Right forelimb (tissue), 1 donor: ENCODE measurements at regions not wholly inside any gene's neighbourhood (a gene's known extent, or its start where the extent isn't known, plus 50 kb on each side); places are given as distances from the start of the nearest gene placed in this dataset.

ENCODE experiments used
- DNase-seq: peaks from one replicate; pipeline ENCODE4 v3.0.0-alpha.2; 2018

DNA sequence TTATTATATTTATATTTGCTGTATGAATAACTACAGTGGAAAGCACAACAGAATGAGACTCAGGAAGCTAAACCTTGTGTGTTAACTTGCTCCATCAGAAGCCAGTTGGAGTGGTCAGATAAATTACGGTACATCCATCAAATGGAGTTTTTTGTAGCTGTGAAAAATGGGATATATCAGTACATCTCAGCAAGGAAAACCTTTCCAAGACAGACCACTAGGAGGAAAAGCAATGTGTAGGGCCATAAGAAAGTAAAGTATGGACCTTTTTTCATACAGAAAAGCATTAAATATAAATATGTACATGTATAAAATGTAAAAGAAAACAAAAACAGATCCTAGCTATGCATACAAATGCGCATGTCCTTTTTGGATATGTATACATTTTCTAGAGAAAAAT is 403.8 kb upstream of the CDH11 start:
- no peak for DNase-seq

DNA sequence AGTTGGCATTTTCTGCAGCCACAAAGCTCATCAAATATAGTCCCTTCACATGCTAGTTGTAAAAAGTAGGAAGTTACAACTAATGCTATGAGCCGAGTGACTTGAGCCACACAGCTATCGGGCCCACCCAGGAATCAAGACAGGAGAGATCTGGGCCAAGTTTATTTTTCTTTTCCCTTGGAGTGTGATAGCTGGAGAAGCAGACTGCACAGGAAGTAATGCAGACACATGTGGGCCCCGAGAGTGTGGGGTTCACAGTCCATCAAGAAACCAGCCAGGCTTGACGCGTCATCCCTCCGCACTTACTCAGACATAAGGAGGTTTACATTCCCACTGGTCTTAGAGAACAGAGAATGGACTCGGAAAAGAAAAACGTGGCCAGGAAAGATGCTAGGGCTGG is 403.1 kb upstream of the CDH11 start:
- DNase-seq, result no peak

DNA sequence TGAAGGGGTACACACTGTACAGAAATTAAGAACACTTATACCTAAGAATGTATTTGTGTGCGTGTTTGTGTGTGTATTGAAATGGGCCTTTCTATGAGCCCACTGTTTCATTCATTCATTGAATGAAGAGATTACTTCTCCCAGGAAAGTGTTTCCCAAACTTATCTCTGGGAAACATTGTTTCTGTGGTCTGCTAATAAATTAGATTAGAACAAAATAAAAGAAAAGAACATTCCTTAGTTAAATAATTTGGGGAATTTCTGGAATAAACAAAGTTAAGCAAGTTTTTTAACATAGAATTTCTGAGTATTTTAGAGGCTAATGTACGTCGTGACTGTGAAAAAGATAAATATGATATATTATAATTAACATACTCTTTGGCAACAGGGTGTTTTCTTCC is 402.4 kb upstream of the CDH11 start:
- DNase-seq, result no peak

DNA sequence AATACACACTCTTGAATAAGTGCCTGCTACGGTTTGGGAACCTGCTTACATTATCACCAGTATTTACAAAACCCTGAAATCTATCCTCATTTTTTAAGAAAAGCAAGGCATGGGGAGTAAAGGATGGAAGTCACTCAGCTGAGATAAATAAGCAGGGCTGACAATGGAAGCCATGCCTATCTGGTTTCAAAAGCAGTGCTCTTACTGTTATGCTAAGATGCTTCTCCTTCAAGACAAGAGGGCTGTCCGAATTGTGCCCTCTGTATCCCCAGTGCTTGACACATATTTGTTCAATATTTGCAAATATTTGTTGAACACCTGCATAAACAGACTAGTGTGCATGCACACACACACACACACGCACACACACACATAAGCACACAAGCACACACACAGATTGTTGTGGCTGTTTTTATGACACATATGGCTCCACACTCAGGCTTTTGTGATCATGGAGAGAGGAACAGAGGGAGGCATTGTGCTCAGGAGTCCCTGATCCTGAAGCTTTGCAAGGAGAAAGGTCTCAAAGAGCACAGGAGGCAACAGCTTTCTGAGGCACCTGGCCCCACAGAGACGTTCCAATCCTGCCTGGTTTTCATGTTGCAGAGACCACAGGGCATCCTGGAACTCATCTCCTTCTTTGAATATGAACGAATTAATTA is 401.6 kb upstream of the CDH11 start:
- no peak for DNase-seq

DNA sequence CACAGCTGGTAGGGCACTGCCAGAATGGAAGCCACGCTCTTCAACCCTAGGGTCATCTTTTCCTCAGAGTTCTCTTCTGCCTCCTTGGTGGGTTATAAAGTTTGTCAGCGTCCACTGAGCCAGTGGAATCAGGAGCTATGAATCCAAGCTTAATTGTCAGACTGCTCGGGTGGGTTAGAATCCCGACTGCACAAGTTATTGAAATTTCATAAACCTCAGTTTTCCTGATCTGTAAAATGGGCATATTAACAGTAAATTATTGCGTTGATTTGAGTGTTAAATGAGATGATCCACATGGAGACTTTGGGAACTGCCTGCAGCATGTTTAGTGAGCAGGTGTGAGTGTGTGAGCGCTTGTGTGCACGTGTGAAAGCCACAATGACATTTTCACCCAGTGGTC is 400.5 kb upstream of the CDH11 start:
- no peak for DNase-seq

DNA sequence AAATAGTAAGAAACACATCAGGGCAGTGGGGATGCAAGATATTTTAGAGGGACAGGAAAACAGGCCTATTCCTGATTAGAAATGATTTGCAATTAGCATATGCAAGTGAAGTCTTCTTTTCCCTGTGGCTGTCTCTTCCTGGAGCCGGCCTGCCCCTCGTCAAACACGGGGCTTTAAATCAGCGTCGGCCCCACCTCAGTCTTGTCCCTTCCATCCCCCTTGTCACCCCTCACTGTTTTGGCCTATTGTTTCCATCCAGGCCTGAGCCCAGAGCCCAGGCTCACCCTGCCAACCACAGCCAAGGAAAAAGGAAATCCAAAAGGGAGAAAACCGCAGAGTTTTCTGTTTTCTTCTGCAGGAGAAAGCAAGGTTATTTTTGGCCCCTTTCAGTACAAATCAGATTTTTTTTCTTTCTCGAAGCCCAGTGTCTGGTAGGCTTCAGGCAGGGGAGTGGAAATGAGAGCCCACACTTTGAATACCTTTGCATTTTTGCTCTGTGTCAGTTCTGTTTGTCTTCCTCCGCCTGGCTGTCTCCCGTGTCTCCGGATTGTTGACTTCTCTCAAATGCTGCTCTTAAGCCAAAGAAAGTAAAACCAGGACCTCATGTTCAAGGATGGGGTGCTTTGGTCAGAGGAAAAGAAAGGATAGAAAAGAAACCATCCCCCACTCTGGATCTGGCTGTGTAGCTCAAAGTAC is 399.9 kb upstream of the CDH11 start:
- no peak for DNase-seq

DNA sequence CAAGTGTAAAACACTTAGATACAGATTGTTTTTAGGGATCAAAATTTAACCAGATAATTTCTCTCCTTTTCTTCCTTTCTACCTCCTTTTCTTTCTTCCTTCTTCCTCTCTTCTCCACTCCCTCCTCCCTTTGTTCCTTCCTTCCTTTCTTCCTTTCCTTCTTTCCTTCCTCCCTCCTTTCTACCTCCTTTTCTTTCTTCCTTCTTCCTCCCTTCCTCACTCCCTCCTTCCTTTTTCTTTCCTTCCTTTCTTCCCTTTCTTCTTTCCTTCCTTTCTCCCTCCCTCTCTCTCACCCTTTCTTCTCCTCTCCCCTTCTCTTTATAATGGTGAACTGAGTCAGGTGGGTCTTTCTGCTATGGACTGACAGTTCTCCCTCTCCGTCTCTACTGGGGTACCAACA is 397.5 kb upstream of the CDH11 start:
- DNase-seq, result no peak

DNA sequence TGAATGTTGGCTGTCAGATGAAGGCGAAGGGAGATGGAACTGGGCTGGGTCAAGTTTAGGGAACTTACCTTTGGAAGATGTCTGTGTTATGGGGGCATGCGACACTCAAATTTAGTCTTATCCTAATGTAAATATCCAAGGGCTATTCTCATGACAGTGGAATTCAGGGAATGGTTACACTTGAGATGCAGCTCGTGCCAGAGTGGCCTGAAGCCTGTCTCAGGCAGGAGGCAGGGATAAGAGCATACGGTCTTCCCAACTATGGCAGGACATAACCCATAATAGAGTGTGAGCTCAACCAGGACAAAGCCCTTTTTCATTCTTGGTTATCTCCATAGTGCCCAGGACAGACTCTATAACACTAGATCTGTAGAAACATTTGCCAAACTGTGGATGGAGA is 393.3 kb upstream of the CDH11 start:
- DNase-seq, result no peak

DNA sequence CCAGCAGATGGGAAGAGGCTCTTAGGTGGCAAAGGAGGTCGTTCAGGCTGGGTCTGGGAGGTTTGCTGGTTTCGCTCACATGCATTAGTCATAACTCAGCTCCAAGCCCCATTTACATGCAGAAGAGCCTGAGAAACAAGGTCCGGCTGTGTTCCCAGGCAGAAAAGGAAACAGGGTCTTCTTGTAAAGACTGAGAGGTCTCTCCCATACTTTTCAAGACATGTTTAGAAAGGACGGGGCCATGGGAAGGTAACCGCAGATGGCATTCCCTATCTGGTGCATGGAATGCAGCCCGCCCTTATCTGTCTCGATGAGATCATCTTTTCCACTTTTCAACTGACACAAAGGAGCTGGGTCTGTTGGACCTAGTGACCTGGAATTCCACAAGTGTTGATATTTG is 389.0 kb upstream of the CDH11 start:
- DNase-seq, result no peak

DNA sequence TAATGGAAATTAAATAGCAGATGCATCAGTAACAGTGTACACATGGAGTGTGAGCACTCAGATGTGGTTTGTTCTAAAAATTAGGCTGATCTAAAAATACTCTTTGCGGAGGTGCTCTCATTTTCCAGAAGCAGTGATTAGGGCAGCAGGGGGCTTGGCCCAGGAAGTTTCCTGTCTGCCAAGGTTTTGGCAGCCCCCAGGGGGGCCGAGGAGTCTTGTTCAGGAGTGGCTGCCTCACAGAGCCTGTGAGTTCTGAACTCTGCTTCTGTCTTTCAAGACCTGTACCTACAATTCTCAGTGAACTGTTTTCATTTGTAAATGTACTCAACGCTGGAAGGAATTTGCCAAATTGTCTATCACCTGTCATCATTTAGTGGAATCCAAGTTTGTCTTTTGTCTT is 388.4 kb upstream of the CDH11 start:
- DNase-seq, result no peak

DNA sequence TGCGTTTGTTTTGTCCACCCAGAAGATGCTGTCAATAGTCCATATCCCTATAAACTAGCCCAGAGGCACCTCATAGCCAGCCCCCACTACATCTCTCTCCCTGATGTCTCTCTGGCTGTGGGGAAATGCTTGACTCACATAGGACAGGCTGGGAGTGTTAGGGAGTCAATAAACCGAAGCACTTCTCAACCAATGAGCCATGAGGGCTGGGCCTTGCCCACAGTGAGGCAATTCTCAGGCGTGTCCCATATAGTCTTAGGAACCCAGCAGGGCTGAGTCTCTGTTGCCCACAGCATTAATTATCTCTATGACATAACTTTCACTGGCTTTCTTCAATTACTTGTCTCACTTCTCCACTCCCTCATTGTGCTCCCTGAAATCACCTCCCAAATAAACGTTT is 387.3 kb upstream of the CDH11 start:
- DNase-seq, result no peak

DNA sequence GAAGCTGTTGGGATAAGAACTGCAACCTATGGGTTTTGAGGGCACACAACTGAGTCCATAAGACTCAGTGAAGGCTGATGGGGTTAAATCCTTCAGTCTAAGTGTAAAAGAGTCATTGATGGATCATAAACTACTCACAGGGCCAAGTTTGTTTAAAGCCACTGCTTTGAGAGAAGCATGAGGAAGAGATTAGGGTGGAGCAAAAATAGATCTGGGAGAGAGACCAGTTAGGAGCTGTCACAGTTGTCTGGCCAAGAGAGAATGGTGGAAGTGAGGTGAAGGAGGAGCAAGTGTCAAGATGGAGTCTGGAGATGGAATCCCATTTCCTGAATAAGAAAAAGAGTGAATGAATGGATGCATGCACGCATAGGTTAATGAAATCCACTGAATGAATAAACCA is 379.1 kb upstream of the CDH11 start:
- DNase-seq, result no peak

DNA sequence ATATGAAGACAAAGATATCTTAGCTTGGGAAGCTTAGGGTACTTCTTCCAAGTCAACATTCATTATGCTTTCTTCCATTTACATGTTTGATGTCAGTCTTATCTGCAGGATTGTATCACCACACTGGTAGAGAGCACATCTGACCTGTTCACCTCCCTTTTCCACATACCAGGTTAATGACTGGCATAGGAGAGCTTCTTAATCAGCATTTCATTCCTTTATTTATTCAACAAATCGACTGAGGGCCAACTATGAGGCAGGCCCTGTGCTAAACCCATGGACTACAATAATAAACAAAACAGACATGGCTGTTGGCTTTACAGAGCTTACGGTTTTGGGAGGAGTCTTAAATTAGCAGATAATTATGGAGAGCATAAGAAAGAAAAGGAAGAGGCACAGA is 378.1 kb upstream of the CDH11 start:
- DNase-seq, result no peak

DNA sequence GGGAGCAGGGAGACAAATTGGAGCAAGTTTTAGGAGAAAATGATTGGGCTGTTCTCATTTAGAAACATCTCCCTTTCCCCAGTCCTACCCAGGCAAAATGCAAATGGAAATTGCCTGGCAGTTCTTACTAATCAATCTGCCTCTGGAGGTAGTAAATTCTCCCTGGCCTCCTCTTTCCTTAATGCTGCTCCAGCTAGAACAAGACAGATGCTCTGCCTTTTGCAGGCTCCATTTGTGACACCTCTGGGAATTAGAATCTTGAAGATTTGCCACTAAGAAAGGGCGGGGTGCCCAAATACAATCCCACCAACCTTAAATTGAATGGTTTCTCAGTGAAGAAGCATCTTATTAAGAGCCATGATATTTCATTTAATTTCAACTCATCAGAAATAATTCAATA is 377.7 kb upstream of the CDH11 start:
- DNase-seq, result no peak

DNA sequence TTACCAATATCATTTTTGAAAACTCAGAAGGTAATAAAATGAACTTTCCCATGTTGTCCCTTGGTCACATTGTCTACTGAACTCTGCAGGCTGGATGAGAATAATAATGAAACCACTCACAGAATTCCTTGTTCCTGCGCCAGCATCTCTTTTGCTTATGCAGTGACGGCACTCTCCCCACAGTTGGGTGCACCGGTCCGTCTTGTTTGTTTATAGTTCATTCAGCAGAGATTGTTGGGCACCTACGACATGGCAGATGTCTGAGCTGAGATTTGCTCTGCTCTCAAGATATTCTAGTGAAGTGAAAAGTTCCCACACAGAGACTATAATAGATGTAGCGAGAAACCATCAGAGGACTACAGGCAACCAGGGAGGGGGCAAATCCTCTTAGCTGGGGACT is 375.7 kb upstream of the CDH11 start:
- no peak for DNase-seq

DNA sequence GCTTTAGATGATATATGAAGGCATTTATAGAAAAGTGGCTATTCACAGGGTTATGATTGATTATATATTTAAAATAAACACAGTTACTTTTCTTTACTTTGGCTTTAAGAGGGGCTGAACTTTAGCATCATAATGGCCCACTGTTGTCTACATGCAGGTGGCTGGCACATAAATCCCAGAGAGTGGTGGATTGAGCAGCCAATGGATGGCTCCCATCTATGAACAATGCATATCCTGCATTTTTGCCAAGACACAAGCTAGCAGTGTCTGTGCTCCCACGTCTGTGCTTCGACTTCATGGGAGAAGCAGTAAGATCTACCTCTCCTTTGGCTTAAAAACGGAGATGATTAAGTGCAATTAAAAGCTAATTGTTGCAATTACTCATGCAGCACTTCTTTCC is 373.2 kb upstream of the CDH11 start:
- no peak for DNase-seq

DNA sequence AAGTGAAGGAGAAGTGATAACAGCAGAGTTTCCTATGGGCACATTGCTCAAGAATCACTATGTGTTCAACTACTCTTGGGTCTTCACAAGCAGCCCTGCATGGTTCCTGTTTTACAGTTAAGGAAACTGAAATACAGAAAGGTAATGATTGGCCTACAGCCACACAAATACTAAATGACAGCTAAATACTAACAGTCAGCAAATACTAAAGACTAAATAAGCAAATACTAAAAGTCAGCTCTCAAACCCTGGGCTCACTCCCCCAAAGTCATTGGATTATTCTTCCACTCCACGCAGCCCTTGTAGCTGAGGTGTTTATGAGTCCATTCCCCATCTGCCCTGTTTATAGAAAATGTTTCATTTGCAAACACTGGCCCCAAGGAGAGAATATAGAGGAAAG is 372.7 kb upstream of the CDH11 start:
- no peak for DNase-seq

DNA sequence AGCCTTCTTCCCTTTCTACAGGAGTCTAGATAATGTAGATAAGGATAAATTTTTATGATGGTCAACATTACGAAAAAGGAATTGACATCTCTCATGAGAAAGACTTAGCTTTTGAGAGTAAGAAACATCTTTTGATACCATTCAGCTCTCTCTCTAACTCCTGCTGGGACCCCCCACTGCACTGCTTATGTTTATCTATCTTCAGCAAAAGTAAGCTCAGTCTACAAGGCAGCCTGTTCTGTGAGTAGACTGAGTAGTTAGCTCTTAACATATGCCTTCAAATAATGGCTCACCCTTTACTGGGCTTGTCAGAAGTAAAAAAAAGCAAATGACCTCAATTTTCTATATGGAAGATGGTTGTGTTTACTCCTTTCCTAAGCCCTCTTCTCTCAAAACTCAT is 372.2 kb upstream of the CDH11 start:
- no peak for DNase-seq

DNA sequence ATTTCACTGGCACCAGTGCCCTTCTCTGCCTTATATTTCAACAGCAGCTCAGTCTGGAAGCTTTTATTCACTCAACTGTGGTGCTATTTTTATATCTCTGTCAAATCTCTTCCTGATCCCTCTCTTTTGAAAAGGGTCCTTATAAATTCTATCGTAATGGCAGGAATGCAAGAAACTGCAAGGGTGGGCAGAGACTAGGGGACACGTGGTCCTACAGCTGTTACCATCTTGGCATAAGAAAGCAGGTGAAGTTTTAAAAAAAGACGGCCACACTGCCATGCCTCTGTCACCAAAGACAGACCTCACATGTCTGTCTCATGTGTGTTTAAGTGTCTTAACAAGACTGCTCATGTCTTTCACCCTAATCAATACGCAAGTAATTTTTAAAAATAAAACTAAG is 368.4 kb upstream of the CDH11 start:
- no peak for DNase-seq

DNA sequence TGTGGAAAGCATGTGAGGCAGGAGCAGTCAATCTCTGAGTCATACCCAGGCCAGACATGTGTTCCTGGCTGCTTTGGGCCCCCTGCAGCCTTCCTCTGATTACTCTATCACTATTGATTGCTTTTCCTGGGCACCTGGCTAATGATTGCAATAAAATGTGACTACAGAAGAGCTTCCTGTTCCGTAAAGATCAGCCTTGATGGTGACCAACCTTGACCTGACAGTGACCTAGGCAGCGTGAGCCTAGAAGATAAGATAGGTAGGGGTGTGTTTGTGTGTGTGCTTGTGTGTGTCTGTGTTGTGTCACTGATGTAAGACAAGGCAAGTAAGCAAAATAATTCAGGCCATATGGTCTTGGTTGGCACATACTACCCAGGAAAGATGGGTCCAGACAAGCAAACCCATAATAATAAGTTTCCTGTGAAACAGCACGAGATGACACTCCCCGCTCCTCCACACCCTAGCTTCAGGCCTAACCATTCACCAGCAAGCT is 367.7 kb upstream of the CDH11 start:
- no peak for DNase-seq

DNA sequence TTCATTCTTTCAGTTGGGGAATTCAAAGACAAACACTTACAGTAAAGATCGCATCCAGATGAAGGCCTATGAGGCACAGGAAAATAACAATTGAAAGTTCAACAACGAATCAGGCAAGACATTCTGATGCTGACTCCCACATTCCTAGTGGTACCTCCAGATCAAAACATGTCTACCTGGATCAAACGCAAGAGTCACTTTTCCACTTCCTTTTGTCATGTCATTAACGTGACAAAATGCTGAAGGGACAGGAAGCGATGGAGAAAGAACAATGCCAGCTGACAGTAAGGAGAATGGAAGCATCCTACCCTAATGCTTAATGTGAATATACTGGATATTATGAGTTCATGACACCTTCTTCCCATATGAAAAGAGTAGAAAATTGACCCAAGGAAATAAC is 365.4 kb upstream of the CDH11 start:
- DNase-seq, result no peak

DNA sequence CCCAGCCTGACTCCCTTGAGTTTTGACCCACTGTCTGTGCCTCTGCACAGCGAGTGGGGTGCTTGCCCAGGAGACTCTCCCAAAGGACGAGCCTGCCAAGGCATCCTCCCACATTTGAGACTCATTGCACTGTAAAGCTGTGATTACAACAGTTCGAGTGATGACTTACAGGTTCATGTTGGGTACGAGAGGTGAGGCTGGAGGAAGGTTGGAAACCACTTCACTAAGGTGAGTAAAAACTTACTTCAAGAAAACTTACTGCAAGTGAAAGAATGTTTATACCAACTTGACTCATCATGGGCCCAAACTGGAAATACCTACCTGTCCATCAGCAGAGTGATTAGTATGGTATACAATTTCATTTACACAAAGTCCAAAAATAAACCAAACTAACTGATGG is 360.1 kb upstream of the CDH11 start:
- DNase-seq, result no peak

DNA sequence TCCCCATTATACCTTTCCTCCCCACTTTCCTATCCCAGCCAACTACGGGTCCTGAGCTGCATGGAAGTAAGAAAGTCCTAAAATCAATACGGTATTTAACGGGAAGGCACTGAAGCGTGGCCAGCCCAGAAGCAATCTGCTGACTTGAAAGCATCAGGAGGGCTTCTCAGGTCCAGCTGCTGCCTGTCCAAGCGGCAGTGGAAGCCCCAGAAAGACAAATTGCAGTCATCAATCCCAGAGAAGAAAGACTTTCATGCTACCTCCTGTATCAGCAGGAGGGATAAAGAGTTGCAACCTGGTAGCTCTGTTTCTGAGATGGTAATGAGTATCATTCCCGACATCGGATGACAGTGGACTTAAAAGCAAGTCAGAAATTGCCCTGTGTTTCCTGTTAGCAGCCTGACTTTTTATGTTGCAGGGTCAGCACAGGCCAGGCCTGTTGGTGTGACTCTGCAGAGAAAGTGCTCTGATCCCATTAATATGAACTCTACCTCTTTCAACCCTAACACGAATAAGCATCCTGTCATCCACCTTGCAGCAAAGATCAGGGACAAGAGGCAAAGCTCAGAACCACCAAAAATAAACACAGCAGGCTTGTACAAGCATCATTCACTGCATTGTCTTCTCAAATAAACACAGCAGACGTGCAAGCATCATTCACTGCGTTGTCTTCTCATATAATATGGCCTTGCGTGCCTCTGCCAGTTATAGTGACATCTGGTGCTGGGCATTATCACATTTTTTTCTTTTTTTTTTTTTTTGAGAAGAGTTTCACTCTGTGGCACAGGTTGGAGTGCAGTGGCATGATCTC is 358.6 kb upstream of the CDH11 start:
- no peak for DNase-seq

DNA sequence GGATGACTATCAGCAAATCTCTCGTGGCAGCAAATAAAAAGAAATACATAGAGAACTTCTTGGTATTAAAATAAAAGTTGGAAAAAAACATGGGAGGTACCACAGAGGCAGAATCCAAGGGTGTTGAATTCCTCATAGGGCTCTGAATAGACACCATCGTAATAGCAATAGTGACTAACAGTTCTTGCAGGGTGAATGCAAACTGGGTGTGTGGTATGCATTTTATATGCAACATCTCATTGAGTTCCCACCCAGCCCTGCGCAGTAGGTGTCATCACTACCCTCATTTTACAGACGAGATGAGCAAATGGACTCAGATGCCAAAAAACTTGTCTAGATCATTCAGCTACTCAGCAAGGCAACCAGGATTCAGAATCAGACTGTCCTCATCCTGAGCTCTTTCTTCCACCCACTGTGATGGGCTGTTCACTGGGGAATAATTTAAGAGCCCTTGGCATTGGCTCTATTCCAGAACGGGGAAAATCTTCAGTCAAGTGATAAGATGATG is 354.6 kb upstream of the CDH11 start:
- DNase-seq, result no peak
